Mesenchymal stem cell (in vitro differentiated cells and primary cell): ENCODE measurements at regions not wholly inside any gene's neighbourhood (a gene's known extent, or its start where the extent isn't known, plus 50 kb on each side); places are given as distances from the start of the nearest gene placed in this dataset.

Experiments
- DNase-seq: peaks from one replicate; pipeline ENCODE4 v3.0.0-alpha.2; 2013
- H2AFZ ChIP-seq: one replicate; pipeline ENCODE4 v1.6.1; 2013; ENCODE audit warnings: low read depth, mild to moderate bottlenecking, control low read depth, inconsistent platforms, low read length, moderate library complexity
- H2AK5ac ChIP-seq: 2 replicates; pipeline ENCODE4 v1.6.1; 2013; ENCODE audit warnings: low read length, moderate library complexity, mild to moderate bottlenecking, inconsistent platforms; ENCODE audit not compliant: severe bottlenecking
- H2BK120ac ChIP-seq: one replicate; pipeline ENCODE4 v1.6.1; 2013; ENCODE audit warnings: low read depth, mild to moderate bottlenecking, inconsistent platforms, low read length, moderate library complexity
- H2BK12ac ChIP-seq, 2 experiments: one replicate each; pipeline ENCODE4 v1.6.1; 2013; ENCODE audit warnings: inconsistent platforms in 2 of 2, low read length in 2 of 2, mild to moderate bottlenecking in 2 of 2, moderate library complexity in 2 of 2, control low read depth in 1 of 2
- H2BK15ac ChIP-seq: one replicate; pipeline ENCODE4 v1.6.1; 2013; ENCODE audit warnings: mild to moderate bottlenecking, low read depth, inconsistent platforms; ENCODE audit not compliant: poor library complexity, severe bottlenecking
- H2BK5ac ChIP-seq: 2 replicates; pipeline ENCODE4 v1.6.1; 2013; ENCODE audit warnings: low read depth, mild to moderate bottlenecking, low read length, control low read depth, inconsistent platforms; ENCODE audit not compliant: poor library complexity, severe bottlenecking
- H3K14ac ChIP-seq, 2 experiments: one replicate each; pipeline ENCODE4 v1.6.1; 2013; ENCODE audit warnings: inconsistent platforms in 2 of 2, low read length in 2 of 2, control low read depth in 1 of 2, mild to moderate bottlenecking in 1 of 2, moderate library complexity in 1 of 2
- H3K18ac ChIP-seq, 2 experiments: one replicate each; pipeline ENCODE4 v1.6.1; 2013; ENCODE audit warnings: inconsistent platforms in 2 of 2, low read length in 2 of 2, control low read depth in 1 of 2, low read depth in 1 of 2, mild to moderate bottlenecking in 1 of 2
- H3K23ac ChIP-seq, 2 experiments: one replicate each; pipeline ENCODE4 v1.6.1; 2013; ENCODE audit warnings: inconsistent platforms in 2 of 2, low read length in 2 of 2, mild to moderate bottlenecking in 2 of 2, moderate library complexity in 2 of 2, control low read depth in 1 of 2
- H3K27ac ChIP-seq: 2 replicates; pipeline ENCODE4 v1.5.1; 2013; ENCODE audit warnings: mild to moderate bottlenecking, moderate library complexity, low read length, control low read depth, inconsistent platforms; ENCODE audit not compliant: poor library complexity, severe bottlenecking
- H3K27me3 ChIP-seq, 2 experiments: 2 replicates each; pipeline versions ENCODE4 v1.6.1 to v1.7.0; 2013; ENCODE audit warnings: low read length in 2 of 2, mild to moderate bottlenecking in 2 of 2, moderate library complexity in 2 of 2, control low read depth in 1 of 2, inconsistent platforms in 1 of 2; ENCODE audit not compliant: control insufficient read depth in 1 of 2, insufficient read depth in 1 of 2
- H3K36me3 ChIP-seq, 2 experiments: 2 replicates each; pipeline versions ENCODE4 v1.6.1 to v1.7.0; 2013; ENCODE audit warnings: low read length in 2 of 2, control low read depth in 1 of 2, inconsistent platforms in 1 of 2, low read depth in 1 of 2, mild to moderate bottlenecking in 1 of 2; ENCODE audit not compliant: insufficient read depth in 2 of 2, control insufficient read depth in 1 of 2
- H3K4ac ChIP-seq, 2 experiments: one replicate each; pipeline ENCODE4 v1.6.1; 2013; ENCODE audit warnings: inconsistent platforms in 2 of 2, low read length in 2 of 2, mild to moderate bottlenecking in 2 of 2, moderate library complexity in 2 of 2, control low read depth in 1 of 2, low read depth in 1 of 2
- H3K4me1 ChIP-seq: 2 replicates; pipeline ENCODE4 v1.6.1; 2013; ENCODE audit warnings: low read depth, low read length, control low read depth; ENCODE audit not compliant: control insufficient read depth, insufficient read depth
- H3K4me2 ChIP-seq: 2 replicates; pipeline ENCODE4 v1.6.1; 2013; ENCODE audit warnings: low read length, mild to moderate bottlenecking, inconsistent platforms; ENCODE audit not compliant: poor library complexity, severe bottlenecking
- H3K4me3 ChIP-seq, 2 experiments: 2 replicates each; pipeline versions ENCODE4 v1.5.1 to v1.7.0; 2013; ENCODE audit warnings: low read length in 2 of 2, mild to moderate bottlenecking in 2 of 2, control low read depth in 1 of 2, low read depth in 1 of 2; ENCODE audit not compliant: insufficient read depth in 1 of 2
- H3K79me1 ChIP-seq: replicated peaks from 2 replicates; pipeline ENCODE4 v1.6.1; 2013; ENCODE audit warnings: mild to moderate bottlenecking, control low read depth, low read length, inconsistent platforms; ENCODE audit not compliant: poor library complexity, severe bottlenecking
- H3K9ac ChIP-seq: 2 replicates; pipeline ENCODE4 v1.7.0; 2013; ENCODE audit warnings: mild to moderate bottlenecking, low read length, moderate library complexity
- H3K9me3 ChIP-seq: 2 replicates; pipeline ENCODE4 v1.7.0; 2013; ENCODE audit warnings: mild to moderate bottlenecking, low read length; ENCODE audit not compliant: control insufficient read depth
- H4K8ac ChIP-seq: one replicate; pipeline ENCODE4 v1.6.1; 2013; ENCODE audit warnings: inconsistent platforms, mild to moderate bottlenecking, low read length, moderate library complexity
- H4K91ac ChIP-seq: one replicate; pipeline ENCODE4 v1.6.1; 2013; ENCODE audit warnings: mild to moderate bottlenecking, low read length, inconsistent platforms
- WGBS: methylation state at CpG from one replicate; pipeline ENCODE4 v1.1.7; 2013; ENCODE audit warnings: mixed read lengths; 5-methylcytosine and 5-hydroxymethylcytosine counted together

DNA sequence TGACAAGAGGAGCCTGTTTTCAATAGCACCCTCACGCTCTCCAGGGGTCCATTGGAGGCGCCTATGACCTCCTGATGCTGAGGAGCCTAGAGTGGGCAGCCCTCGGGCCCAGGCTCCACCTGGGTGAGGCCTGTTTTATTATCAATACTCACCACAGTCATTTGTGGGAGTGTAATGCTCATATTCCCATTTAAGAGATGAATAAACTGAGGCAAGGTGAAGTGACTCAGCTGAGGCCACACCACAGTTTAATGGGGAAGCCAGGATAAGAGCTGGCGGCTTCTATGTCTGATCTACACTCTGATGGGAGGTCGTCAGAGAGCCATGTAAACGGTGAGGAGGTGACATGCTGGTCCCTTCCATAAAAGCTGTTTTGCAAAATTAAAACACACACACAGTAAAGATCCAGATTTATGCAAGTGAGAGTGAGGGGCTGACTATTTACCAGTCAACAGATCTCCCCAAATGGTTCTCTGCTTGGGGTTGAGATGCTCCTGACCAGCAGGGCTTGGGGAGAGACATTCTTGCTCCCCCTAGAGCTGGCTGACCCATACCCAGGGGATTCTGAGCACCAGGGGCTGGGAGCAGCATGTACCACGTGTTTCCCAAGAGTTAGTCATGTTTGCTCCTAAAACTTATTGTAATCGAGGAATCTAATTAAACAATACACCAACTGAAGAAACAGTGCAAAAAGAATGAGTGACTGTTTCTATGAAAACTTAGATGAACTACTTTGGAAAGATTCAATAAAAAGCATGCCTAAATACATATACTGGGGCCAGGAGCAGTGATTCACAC is 81.0 kb upstream of the INSIG1 start:
- 91% methylated on average over 5 of the region's 8 CpGs for WGBS
- H3K9me3 ChIP-seq: no peaks in the 10 kb centered on the region

GRCh38 chr7:155217634-155218033 is 80.0 kb upstream of the INSIG1 start:
- H2BK12ac ChIP-seq: no peak overlapping the region
- WGBS: no CpG with 5 or more reads among the region's 2 CpGs
- H2BK15ac ChIP-seq: no peak overlapping the region
- H3K23ac ChIP-seq: no peak overlapping the region
- no peaks in the 10 kb centered on the region for H3K9me3 ChIP-seq
- H4K91ac ChIP-seq: no peak overlapping the region
- H2BK120ac ChIP-seq: no peak overlapping the region
- DNase-seq: no peak
- H3K9ac ChIP-seq: no peak overlapping the region
- H2AFZ ChIP-seq: no peak overlapping the region
- no peak overlapping the region for H2AK5ac ChIP-seq
- no peak overlapping the region for H3K4me2 ChIP-seq
- peaks cover 0 to 17% of the 10 kb centered on the region in 2 experiments for H3K27me3 ChIP-seq
- H3K14ac ChIP-seq: no peak overlapping the region
- no peak overlapping the region for H3K18ac ChIP-seq
- H3K27ac ChIP-seq: no peak overlapping the region
- H2BK5ac ChIP-seq: no peak overlapping the region
- peaks cover 14% of the 10 kb centered on the region for H3K4me1 ChIP-seq
- no peak overlapping the region for H3K4ac ChIP-seq
- no peak overlapping the region for H3K4me3 ChIP-seq
- no peaks in the 10 kb centered on the region for H3K79me1 ChIP-seq
- H3K36me3 ChIP-seq: no peaks in the 10 kb centered on the region
- H4K8ac ChIP-seq: no peak overlapping the region

More for the DNA sequence above, 81.0 kb upstream of the INSIG1 start:
- Histone ChIP-seq H3K4ac (no peak overlapping the region), H3K79me1 (no peaks in the 10 kb centered on the region), H3K4me1 (peaks cover 12% of the 10 kb centered on the region), H2BK15ac (no peak overlapping the region), H4K8ac (no peak overlapping the region), H2BK12ac (no peak overlapping the region), H3K4me2 (no peak overlapping the region), H3K27me3 (peaks cover 0 to 17% of the 10 kb centered on the region in 2 experiments), H3K9ac (no peak overlapping the region), H3K36me3 (peaks cover 0 to 2% of the 10 kb centered on the region in 2 experiments), H2AK5ac (no peak overlapping the region), H3K4me3 (no peak overlapping the region), H3K23ac (no peak overlapping the region), H3K27ac (no peak overlapping the region), H4K91ac (no peak overlapping the region), H2AFZ (no peak overlapping the region), H2BK120ac (no peak overlapping the region), H3K18ac (no peak overlapping the region), H2BK5ac (no peak overlapping the region), H3K14ac (no peak overlapping the region)
- no peak for DNase-seq

DNA sequence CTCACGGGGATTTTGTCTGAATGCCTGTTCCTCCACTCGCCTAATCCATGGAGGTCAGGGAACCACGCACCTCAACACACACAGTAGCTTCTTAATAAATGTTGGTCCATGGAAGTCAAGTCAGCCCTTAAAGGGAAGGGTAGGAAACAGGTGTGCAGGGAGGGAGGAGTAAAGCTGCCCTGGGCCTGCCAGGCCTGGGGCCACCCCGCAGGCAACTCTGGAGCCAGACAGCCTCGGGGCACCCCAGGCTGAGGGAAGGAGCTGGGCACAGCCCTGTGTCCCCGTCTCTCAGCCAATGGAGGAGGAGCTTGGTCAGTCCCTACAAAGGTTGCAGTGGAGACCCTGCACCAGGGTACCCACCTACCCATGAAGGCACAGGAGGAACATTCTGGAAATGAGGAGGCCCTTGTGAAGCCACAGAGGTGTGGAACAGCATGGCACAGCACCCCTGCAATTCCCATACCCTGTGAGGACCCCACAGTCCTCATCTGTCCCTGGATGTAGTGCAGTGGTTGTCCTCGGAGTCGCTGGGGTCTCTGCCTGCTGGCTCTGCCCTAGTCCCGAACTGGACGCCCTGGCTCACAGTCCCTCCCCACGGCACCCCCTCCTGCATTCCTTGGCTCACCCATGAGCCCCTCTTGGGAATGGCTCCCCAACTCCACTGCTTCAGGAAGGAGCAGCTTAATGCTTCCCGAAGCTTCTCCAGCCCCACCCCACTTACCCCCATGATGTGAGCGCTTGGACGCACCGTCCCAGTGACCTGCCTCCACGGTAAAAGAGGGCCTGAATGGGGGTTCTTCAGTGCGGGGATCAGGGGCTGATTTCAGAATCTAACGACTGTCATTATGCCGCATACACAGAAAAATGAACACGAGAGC is 79.2 kb upstream of the INSIG1 start:
- Histone ChIP-seq H3K4ac (no peak overlapping the region), H2AFZ (no peak overlapping the region), H2AK5ac (no peak overlapping the region), H3K9ac (no peak overlapping the region), H3K9me3 (no peaks in the 10 kb centered on the region), H3K27me3 (peaks cover 0 to 24% of the 10 kb centered on the region in 2 experiments), H2BK5ac (no peak overlapping the region), H3K4me1 (peaks cover 14% of the 10 kb centered on the region), H4K8ac (no peak overlapping the region), H4K91ac (no peak overlapping the region), H2BK15ac (no peak overlapping the region), H3K79me1 (no peaks in the 10 kb centered on the region), H3K23ac (no peak overlapping the region), H3K36me3 (no peaks in the 10 kb centered on the region), H2BK12ac (no peak overlapping the region), H3K27ac (no peak overlapping the region), H3K4me3 (no peak overlapping the region), H3K4me2 (no peak overlapping the region), H2BK120ac (no peak overlapping the region), H3K14ac (no peak overlapping the region), H3K18ac (no peak overlapping the region)
- 84% methylated on average over 17 of the region's 20 CpGs for WGBS
- no peak for DNase-seq

GRCh38 chr7:155219154-155219531 is 78.5 kb upstream of the INSIG1 start:
- Histone ChIP-seq H3K18ac (no peak overlapping the region), H2AK5ac (no peak overlapping the region), H4K91ac (no peak overlapping the region), H3K27ac (no peak overlapping the region), H3K9ac (no peak overlapping the region), H4K8ac (no peak overlapping the region), H2AFZ (no peak overlapping the region), H3K23ac (no peak overlapping the region), H3K4ac (no peak overlapping the region), H2BK120ac (no peak overlapping the region), H3K4me2 (no peak overlapping the region), H3K4me1 (peaks cover 14% of the 10 kb centered on the region), H3K36me3 (no peaks in the 10 kb centered on the region), H3K79me1 (no peaks in the 10 kb centered on the region), H2BK12ac (no peak overlapping the region), H2BK15ac (no peak overlapping the region), H3K14ac (no peak overlapping the region), H3K27me3 (peaks cover 0 to 22% of the 10 kb centered on the region in 2 experiments), H2BK5ac (no peak overlapping the region), H3K9me3 (no peaks in the 10 kb centered on the region), H3K4me3 (no peak overlapping the region)
- 90% methylated on average over 15 of the region's 15 CpGs for whole genome bisulfite sequencing
- DNase-seq: no peak
